Body of pancreas (tissue), 4 donors: ENCODE measurements at regions not wholly inside any gene's neighbourhood (a gene's known extent, or its start where the extent isn't known, plus 50 kb on each side); places are given as distances from the start of the nearest gene placed in this dataset.

Source experiments
- ATAC-seq: fragments of 150-250 bp; one replicate; pipeline ENCODE4 v1.9.1; 2016
- DNase-seq, 4 donors: peaks; one replicate each; pipeline ENCODE4 v3.0.0-alpha.2; 2019
- H3K27ac ChIP-seq, 4 donors: fragments of 200-600 bp; sonication (generic); 1 replicate in 3 of 4; 2 replicates in 1 of 4; pipeline versions ENCODE4 v1.5.1 to v1.6.1; 2016 to 2019; ENCODE audit warnings: mild to moderate bottlenecking in 1 of 4, mixed read lengths in 1 of 4, moderate library complexity in 1 of 4
- H3K27me3 ChIP-seq, 2 donors: fragments of 200-600 bp; sonication (generic); one replicate each; pipeline ENCODE4 v1.6.0; 2016; ENCODE audit warnings: mild to moderate bottlenecking in 1 of 2
- H3K36me3 ChIP-seq, 2 donors: fragments of 200-600 bp; sonication (generic); replicated peaks in 1 of 2; 2 replicates each; pipeline ENCODE4 v1.5.1; 2016; ENCODE audit warnings: low read depth in 2 of 2; ENCODE audit not compliant: insufficient read depth in 1 of 2
- H3K4me1 ChIP-seq: fragments of 200-600 bp; sonication (generic); one replicate; pipeline ENCODE4 v1.6.0; 2016
- H3K4me3 ChIP-seq, 2 donors: fragments of 200-600 bp; sonication (generic); 1 replicate in 1 of 2; 2 replicates in 1 of 2; pipeline ENCODE4 v1.5.1; 2016 to 2019
- H3K9me3 ChIP-seq, 3 donors: fragments of 200-600 bp; sonication (generic); 1 replicate in 2 of 3; 2 replicates in 1 of 3; pipeline ENCODE4 v1.5.1; 2016
- POLR2A ChIP-seq, 3 donors: fragments of 450-650 bp; IDR thresholded peaks; one replicate each; pipeline ENCODE4 v1.6.1; 2016; ENCODE audit warnings: antibody characterized with exemption in 3 of 3, mild to moderate bottlenecking in 2 of 3
- WGBS, 2 donors: methylation state at CpG; one replicate each; pipeline ENCODE4 v1.1.5; 2017; 5-methylcytosine and 5-hydroxymethylcytosine counted together
- intact Hi-C: fragments of 100-400 bp; cut with DNase I; formaldehyde crosslinking; loops from one replicate; pipeline ENCODE4 v1.15.1; 2023
- TF ChIP-seq, protein P1 (sequence below), 7 experiments: fragments of 450-650 bp in 4 of 7; fragments of 200-600 bp in 3 of 7; sonication (generic) in 3 of 7; IDR thresholded peaks; one replicate each; pipeline ENCODE4 v1.5.1; 2016 to 2019; ENCODE audit warnings: antibody characterized with exemption in 7 of 7

DNA sequence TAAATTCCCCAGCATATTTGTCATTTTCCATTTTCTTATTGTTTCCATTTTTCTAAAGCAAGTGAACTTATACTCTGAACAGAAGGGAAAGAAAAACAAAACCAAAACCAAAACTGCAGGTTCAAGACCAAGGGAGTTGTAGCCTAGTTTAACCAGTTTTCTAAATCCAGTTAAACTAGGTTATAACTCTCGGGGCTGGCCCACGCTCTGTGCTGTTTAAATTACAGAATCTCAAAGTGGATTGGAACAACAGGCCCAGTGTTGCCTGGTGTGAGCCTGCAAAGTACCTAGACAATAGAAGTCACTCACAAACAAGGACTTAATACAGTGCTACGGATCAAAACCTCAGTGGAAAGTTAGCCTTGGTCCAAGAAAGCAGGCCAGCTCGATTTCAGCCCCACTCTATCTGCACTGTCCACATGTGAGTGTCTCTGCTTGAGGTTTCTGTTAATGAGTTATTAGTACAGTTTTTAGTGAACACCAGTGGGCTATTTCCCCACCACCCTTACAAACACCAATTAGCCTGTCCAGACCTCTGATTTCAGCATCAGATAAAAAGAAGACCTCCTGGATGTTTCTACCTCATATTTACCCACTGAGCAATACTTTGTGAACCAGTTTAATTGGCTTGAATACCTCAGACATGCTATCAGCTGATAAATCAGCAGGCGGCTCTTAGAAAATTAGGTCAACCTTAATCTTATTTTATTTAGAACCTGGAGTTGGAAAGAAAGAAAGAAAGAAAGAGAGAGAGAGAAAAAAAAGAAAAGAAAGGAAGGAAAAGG lies 93.8 kb upstream of the PDZRN3 start:
- ATAC-seq (no peak), DNase-seq (no peak)
- Histone ChIP-seq H3K4me3 (no peak overlapping the region), H3K9me3 (no peaks in the 10 kb centered on the region), H3K27me3 (no peaks in the 10 kb centered on the region), H3K36me3 (no peaks in the 10 kb centered on the region), H3K27ac (no peak overlapping the region), H3K4me1 (no peaks in the 10 kb centered on the region)
- 50 to 57% methylated on average over 5 of the region's 5 CpGs for WGBS, 2 donors
- TF ChIP-seq, protein P1, sequence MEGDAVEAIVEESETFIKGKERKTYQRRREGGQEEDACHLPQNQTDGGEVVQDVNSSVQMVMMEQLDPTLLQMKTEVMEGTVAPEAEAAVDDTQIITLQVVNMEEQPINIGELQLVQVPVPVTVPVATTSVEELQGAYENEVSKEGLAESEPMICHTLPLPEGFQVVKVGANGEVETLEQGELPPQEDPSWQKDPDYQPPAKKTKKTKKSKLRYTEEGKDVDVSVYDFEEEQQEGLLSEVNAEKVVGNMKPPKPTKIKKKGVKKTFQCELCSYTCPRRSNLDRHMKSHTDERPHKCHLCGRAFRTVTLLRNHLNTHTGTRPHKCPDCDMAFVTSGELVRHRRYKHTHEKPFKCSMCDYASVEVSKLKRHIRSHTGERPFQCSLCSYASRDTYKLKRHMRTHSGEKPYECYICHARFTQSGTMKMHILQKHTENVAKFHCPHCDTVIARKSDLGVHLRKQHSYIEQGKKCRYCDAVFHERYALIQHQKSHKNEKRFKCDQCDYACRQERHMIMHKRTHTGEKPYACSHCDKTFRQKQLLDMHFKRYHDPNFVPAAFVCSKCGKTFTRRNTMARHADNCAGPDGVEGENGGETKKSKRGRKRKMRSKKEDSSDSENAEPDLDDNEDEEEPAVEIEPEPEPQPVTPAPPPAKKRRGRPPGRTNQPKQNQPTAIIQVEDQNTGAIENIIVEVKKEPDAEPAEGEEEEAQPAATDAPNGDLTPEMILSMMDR (IDR thresholded peaks at IDR 0.05) = no peak
- no peak for TF ChIP-seq POLR2A (IDR thresholded peaks at IDR 0.05)
- intact Hi-C loops = no loop called here

DNA sequence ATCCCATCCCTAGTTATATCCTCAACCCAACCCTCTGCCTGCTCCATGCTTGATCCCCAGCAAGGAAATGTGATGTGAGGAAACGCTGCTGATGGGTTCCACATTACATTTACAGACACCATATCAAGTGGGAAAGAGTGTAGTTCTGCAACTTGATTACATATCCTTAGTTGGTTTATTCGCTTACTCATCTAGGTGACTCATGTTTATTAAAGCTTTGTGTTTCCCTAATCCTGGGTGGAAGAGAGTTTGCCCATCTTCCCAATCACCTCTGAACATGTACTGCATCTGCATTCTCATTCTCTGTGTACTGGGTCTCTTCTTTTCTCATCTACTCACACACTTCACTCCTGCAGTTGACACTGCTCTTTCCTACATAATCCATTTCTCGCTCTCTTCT lies 91.7 kb upstream of the PDZRN3 start:
- H3K27me3 ChIP-seq = no peaks in the 10 kb centered on the region
- ATAC-seq = no peak
- no peak overlapping the region for H3K4me3 ChIP-seq
- no peaks in the 10 kb centered on the region for H3K36me3 ChIP-seq
- no peaks in the 10 kb centered on the region for H3K4me1 ChIP-seq
- intact Hi-C loops = no loop called here
- H3K27ac ChIP-seq = no peak overlapping the region
- TF ChIP-seq, protein P1 (IDR thresholded peaks at IDR 0.05) = no peak
- no peak for TF ChIP-seq POLR2A (IDR thresholded peaks at IDR 0.05)
- 86 to 94% methylated on average over 3 of the region's 3 CpGs for WGBS, 2 donors
- H3K9me3 ChIP-seq = no peaks in the 10 kb centered on the region
- no peak for DNase-seq

DNA sequence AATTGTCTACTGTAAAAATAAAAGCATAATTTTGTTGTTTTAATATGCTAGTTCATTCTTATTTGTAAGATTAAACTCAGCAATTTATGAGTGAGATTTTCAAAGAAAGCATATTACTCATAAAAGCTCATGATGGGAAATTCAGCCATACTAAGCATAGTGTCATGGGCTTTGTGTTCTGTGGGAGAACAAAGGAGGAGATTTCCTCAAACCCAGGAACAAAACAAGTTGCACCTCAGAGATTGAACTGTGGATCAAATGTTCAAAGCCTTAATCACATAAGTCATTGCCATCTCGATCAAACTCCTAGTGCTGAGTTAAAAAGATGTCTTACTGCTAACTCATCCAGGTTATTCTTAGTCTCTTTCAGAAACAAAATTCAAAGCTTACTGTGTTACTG lies 85.6 kb upstream of the PDZRN3 start:
- H3K4me1 ChIP-seq = no peaks in the 10 kb centered on the region
- 75 to 100% methylated on average over 1 of the region's 1 CpG for WGBS, 2 donors
- no peak overlapping the region for H3K4me3 ChIP-seq
- DNase-seq (no peak), ATAC-seq (no peak)
- intact Hi-C loops = no loop called here
- no peaks in the 10 kb centered on the region for H3K27me3 ChIP-seq
- H3K27ac ChIP-seq = no peak overlapping the region
- no peak for TF ChIP-seq POLR2A (IDR thresholded peaks at IDR 0.05)
- TF ChIP-seq, protein P1 (IDR thresholded peaks at IDR 0.05) = no peak
- H3K9me3 ChIP-seq = no peaks in the 10 kb centered on the region
- H3K36me3 ChIP-seq = no peaks in the 10 kb centered on the region

DNA sequence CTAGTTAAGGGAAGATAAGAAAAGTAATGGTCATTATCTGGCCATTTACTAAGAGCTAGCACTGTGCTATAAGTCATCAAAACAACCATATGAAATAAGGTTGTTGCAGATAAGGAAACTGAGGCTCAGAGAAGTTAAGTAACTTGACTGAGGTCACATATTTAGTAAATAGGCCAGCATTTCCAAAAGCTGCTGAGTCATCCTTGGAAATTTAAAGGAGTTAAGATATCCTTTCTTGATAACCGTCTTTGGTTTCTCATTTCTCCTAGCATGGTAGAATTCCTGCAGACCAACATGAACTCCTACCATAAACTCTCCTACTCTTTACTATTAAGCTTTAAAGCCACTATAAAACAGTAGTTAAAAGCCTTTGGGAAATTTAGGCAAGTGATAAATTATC lies 85.0 kb upstream of the PDZRN3 start:
- H3K4me1 ChIP-seq = no peaks in the 10 kb centered on the region
- TF ChIP-seq POLR2A (IDR thresholded peaks at IDR 0.05) = no peak
- TF ChIP-seq, protein P1 (IDR thresholded peaks at IDR 0.05) = no peak
- H3K36me3 ChIP-seq = no peaks in the 10 kb centered on the region
- H3K27ac ChIP-seq = no peak overlapping the region
- H3K27me3 ChIP-seq = no peaks in the 10 kb centered on the region
- intact Hi-C loops = no loop called here
- H3K9me3 ChIP-seq = no peaks in the 10 kb centered on the region
- ATAC-seq (no peak), DNase-seq (no peak)
- WGBS, 2 donors = 79 to 85% methylated on average over 1 of the region's 1 CpG
- no peak overlapping the region for H3K4me3 ChIP-seq

DNA sequence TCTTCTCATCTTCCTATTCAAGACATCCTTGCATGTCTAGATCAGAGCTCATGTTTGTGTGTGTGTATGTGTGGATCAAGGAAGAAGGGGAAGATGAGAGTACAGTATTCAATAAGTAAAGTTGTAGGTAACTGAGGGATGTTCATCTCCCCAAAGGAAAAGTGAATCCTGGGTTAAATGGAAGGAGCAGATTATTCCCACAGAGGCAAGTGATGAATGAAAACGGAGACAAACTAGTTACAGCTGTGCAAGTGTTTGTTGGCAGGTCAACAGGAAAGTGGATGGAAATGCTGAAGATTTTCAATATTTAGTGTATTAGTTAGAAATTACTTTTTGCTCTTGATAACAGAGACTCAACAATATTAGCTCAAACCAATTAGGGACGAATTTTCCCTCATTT lies 84.2 kb upstream of the PDZRN3 start:
- Histone ChIP-seq H3K27ac (no peak overlapping the region), H3K27me3 (no peaks in the 10 kb centered on the region), H3K36me3 (no peaks in the 10 kb centered on the region), H3K4me3 (no peak overlapping the region), H3K4me1 (no peaks in the 10 kb centered on the region), H3K9me3 (no peaks in the 10 kb centered on the region)
- intact Hi-C loops = no loop called here
- WGBS, 2 donors = 67 to 78% methylated on average over 2 of the region's 2 CpGs
- ATAC-seq (no peak), DNase-seq (no peak)
- TF ChIP-seq POLR2A (IDR thresholded peaks at IDR 0.05) = no peak
- TF ChIP-seq, protein P1 (IDR thresholded peaks at IDR 0.05) = no peak
